PFSK-1 (cell line): ENCODE measurements at regions not wholly inside any gene's neighbourhood (a gene's known extent, or its start where the extent isn't known, plus 50 kb on each side); places are given as distances from the start of the nearest gene placed in this dataset.

Experiments used
- POLR2AphosphoS5 ChIP-seq: IDR thresholded peaks from 2 replicates; pipeline ENCODE4 v1.6.1; 2012; ENCODE audit warnings: low read depth, mild to moderate bottlenecking, control low read depth, low read length, moderate library complexity
- REST ChIP-seq, 2 experiments: IDR thresholded peaks; 2 replicates each; pipeline versions ENCODE4 v1.6.1 to v1.8.0; 2011 to 2012; ENCODE audit warnings: low read depth in 2 of 2, low read length in 2 of 2, control low read depth in 1 of 2, inconsistent platforms in 1 of 2, mild to moderate bottlenecking in 1 of 2, moderate library complexity in 1 of 2; ENCODE audit not compliant: insufficient read depth in 1 of 2
- SIN3A ChIP-seq: IDR thresholded peaks from 2 replicates; pipeline ENCODE4 v1.6.1; 2012; ENCODE audit warnings: mild to moderate bottlenecking, low read length, moderate library complexity, borderline replicate concordance; ENCODE audit not compliant: insufficient read depth
- TAF1 ChIP-seq: IDR thresholded peaks from 2 replicates; pipeline ENCODE4 v1.6.1; 2012; ENCODE audit warnings: low read length, control low read depth, borderline replicate concordance; ENCODE audit not compliant: insufficient read depth

- TF ChIP-seq SIN3A (no peak), POLR2AphosphoS5 (no peak), TAF1 (no peak), REST (IDR thresholded peaks at IDR 0.05; ENCODE audit: insufficient read depth in 1 of 2, low read depth in 2 of 2, low read length in 2 of 2) (no peak)
These were observed 139.4 kb upstream of the GRM7 start for GRCh38 chr3:6721491-6721890.
